B cell (primary cell): ENCODE measurements at regions not wholly inside any gene's neighbourhood (a gene's known extent, or its start where the extent isn't known, plus 50 kb on each side); places are given as distances from the start of the nearest gene placed in this dataset.

Experiments used
- ATAC-seq: fragments of 200-7000 bp; cut with Tn5 transposase; one replicate; pipeline ENCODE4 v1.10.0; 2021; ENCODE audit warnings: low read depth, mild to moderate bottlenecking, moderate number of reproducible peaks, moderate library complexity
- CTCF ChIA-PET: fragments of 350-600 bp; sonication (Branson Sonifier 250); formaldehyde crosslinking; loops from one replicate; lab custom pipeline; 2021; ENCODE audit warnings: antibody characterized with exemption, inconsistent platforms; lab: Charles Lee
- POLR2A ChIA-PET: fragments of 350-600 bp; sonication (Branson Sonifier 250); formaldehyde crosslinking; loops from one replicate; lab custom pipeline; 2021; ENCODE audit warnings: antibody characterized with exemption; lab: Charles Lee
- DNase-seq: peaks from one replicate; pipeline ENCODE4 v3.0.0; 2013
- H2AFZ ChIP-seq: 2 replicates; pipeline ENCODE4 v1.6.1; 2012; ENCODE audit warnings: mild to moderate bottlenecking, low read depth, low read length; ENCODE audit not compliant: insufficient read depth, poor library complexity, severe bottlenecking
- H3K27ac ChIP-seq, 2 donors: 1 replicate in 1 of 2; 2 replicates in 1 of 2; pipeline ENCODE4 v1.5.1; 2012 to 2013; ENCODE audit warnings: low read length in 2 of 2, mild to moderate bottlenecking in 2 of 2, moderate library complexity in 1 of 2
- H3K27me3 ChIP-seq, 4 experiments: fragments of 200-600 bp in 1 of 4; sonication (generic) in 1 of 4; replicated peaks in 1 of 4; 1 replicate in 2 of 4; 2 replicates in 2 of 4; pipeline versions ENCODE4 v1.6.1 to v1.7.0; 2013 to 2016; ENCODE audit warnings: low read length in 3 of 4, mild to moderate bottlenecking in 2 of 4, mixed read lengths in 1 of 4, moderate library complexity in 1 of 4; ENCODE audit not compliant: insufficient read depth in 4 of 4, control insufficient read depth in 3 of 4; ENCODE audit errors: control extremely low read depth in 1 of 4
- H3K36me3 ChIP-seq, 2 experiments: replicated peaks in 1 of 2; 1 replicate in 1 of 2; 2 replicates in 1 of 2; pipeline versions ENCODE4 v1.6.1 to v1.7.1; 2013; ENCODE audit warnings: low read length in 1 of 2; ENCODE audit not compliant: insufficient read depth in 2 of 2, control insufficient read depth in 1 of 2; ENCODE audit errors: control extremely low read depth in 1 of 2, extremely low read depth in 1 of 2
- H3K4me1 ChIP-seq, 2 donors: fragments of 200-600 bp in 1 of 2; sonication (generic) in 1 of 2; 1 replicate in 1 of 2; 2 replicates in 1 of 2; pipeline versions ENCODE4 v1.5.1 to v1.6.1; 2013 to 2017; ENCODE audit warnings: low read length in 2 of 2; ENCODE audit not compliant: control insufficient read depth in 2 of 2, insufficient read depth in 2 of 2
- H3K4me2 ChIP-seq: replicated peaks from 2 replicates; pipeline ENCODE3; 2012; ENCODE audit warnings: mild to moderate bottlenecking, low read depth, low read length; ENCODE audit not compliant: poor library complexity, severe bottlenecking
- H3K4me3 ChIP-seq, 5 experiments: fragments of 200-600 bp in 1 of 5; sonication (generic) in 1 of 5; 1 replicate in 3 of 5; 2 replicates in 2 of 5; pipeline versions ENCODE4 v1.5.1 to v1.7.0; 2011 to 2016; ENCODE audit warnings: low read length in 4 of 5, mild to moderate bottlenecking in 4 of 5, low read depth in 2 of 5, control low read depth in 1 of 5, moderate library complexity in 1 of 5; ENCODE audit not compliant: insufficient read depth in 1 of 5; ENCODE audit errors: control extremely low read depth in 1 of 5, extremely low read depth in 1 of 5
- H3K79me2 ChIP-seq: fragments of 200-600 bp; sonication (generic); one replicate; pipeline ENCODE4 v1.6.0; 2016; ENCODE audit warnings: low read length; ENCODE audit not compliant: control insufficient read depth, insufficient read depth
- H3K9ac ChIP-seq: fragments of 200-600 bp; sonication (generic); 2 replicates; pipeline ENCODE4 v1.6.1; 2017; ENCODE audit warnings: mild to moderate bottlenecking, low read length, moderate library complexity
- H3K9me3 ChIP-seq, 3 donors: one replicate each; pipeline versions ENCODE4 v1.6.1 to v1.7.1; 2013; ENCODE audit warnings: low read length in 2 of 3; ENCODE audit not compliant: control insufficient read depth in 2 of 3, insufficient read depth in 1 of 3; ENCODE audit errors: control extremely low read depth in 1 of 3
- H4K20me1 ChIP-seq: 2 replicates; pipeline ENCODE4 v1.6.0; 2012; ENCODE audit warnings: mild to moderate bottlenecking, low read length; ENCODE audit not compliant: insufficient read depth, control insufficient read depth, poor library complexity, severe bottlenecking
- H3K27ac Mint-ChIP-seq: one replicate; pipeline ENCODE4 v1.8.0; 2021; ENCODE audit warnings: mixed read lengths
- H3K27me3 Mint-ChIP-seq: one replicate; pipeline ENCODE4 v1.8.0; 2021; ENCODE audit warnings: mixed read lengths
- H3K4me1 Mint-ChIP-seq: one replicate; pipeline ENCODE4 v1.8.0; 2021; ENCODE audit warnings: mixed read lengths
- H3K4me3 Mint-ChIP-seq: one replicate; pipeline ENCODE4 v1.8.0; 2021; ENCODE audit warnings: mixed read lengths
- H3K9me3 Mint-ChIP-seq: one replicate; pipeline ENCODE4 v1.8.0; 2022; ENCODE audit warnings: mixed read lengths; ENCODE audit not compliant: insufficient read depth
- CTCF ChIP-seq: fragments of 200-600 bp; IDR thresholded peaks from one replicate; pipeline ENCODE4 v1.8.0; 2022; ENCODE audit warnings: antibody characterized with exemption, mild to moderate bottlenecking
- EZH2 ChIP-seq: IDR thresholded peaks from 2 replicates; pipeline ENCODE4 v1.6.1; 2012; ENCODE audit warnings: borderline replicate concordance, low read depth, mild to moderate bottlenecking, moderate library complexity, low read length; ENCODE audit not compliant: insufficient read depth, poor library complexity, severe bottlenecking
- WGBS: methylation state at CpG from one replicate; pipeline ENCODE4 v1.1.5; 2013; ENCODE audit warnings: missing lambda C conversion rate; ENCODE audit not compliant: insufficient coverage; 5-methylcytosine and 5-hydroxymethylcytosine counted together
- intact Hi-C: fragments of 100-400 bp; cut with micrococcal nuclease; formaldehyde crosslinking; loops from one replicate; pipeline ENCODE4 v1.10.0; 2022

GRCh38 chr3:124353691-124354090 lies 361.8 kb upstream of the ROPN1 start:
- intact Hi-C loops, result no loop called here
- ATAC-seq, result no peak
- no peak overlapping the region for H3K4me3 Mint-ChIP-seq

GRCh38 chr3:124354150-124354549 lies 362.2 kb upstream of the ROPN1 start:
- Histone ChIP-seq H3K27ac (no peak overlapping the region), H3K4me2 (no peak overlapping the region), H4K20me1 (no peaks in the 10 kb centered on the region), H3K4me1 (no peaks in the 10 kb centered on the region), H3K79me2 (no peaks in the 10 kb centered on the region), H3K9ac (no peak overlapping the region), H3K4me3 (no peak overlapping the region), H2AFZ (no peak overlapping the region), H3K9me3 (no peaks in the 10 kb centered on the region), H3K36me3 (no peaks in the 10 kb centered on the region), H3K27me3 (no peaks in the 10 kb centered on the region)
- 69% methylated on average over 2 of the region's 2 CpGs for WGBS
- no peak overlapping the region for H3K27ac Mint-ChIP-seq
- H3K9me3 Mint-ChIP-seq, result no peaks in the 10 kb centered on the region
- no peaks in the 10 kb centered on the region for H3K4me1 Mint-ChIP-seq
- POLR2A ChIA-PET, result no interaction called here
- DNase-seq (no peak), ATAC-seq (no peak)
- H3K27me3 Mint-ChIP-seq, result peaks cover 26% of the 10 kb centered on the region
- intact Hi-C loops, result no loop called here
- TF ChIP-seq CTCF (no peak), EZH2 (no peak)
- CTCF ChIA-PET, result no interaction called here
- H3K4me3 Mint-ChIP-seq, result no peak overlapping the region

More at GRCh38 chr3:124353691-124354090, 361.8 kb upstream of the ROPN1 start:
- no peaks in the 10 kb centered on the region for H3K27me3 ChIP-seq
- no peak overlapping the region for H3K4me2 ChIP-seq
- peaks cover 23% of the 10 kb centered on the region for H3K27me3 Mint-ChIP-seq
- H3K4me1 Mint-ChIP-seq, result no peaks in the 10 kb centered on the region
- 83% methylated on average over 2 of the region's 2 CpGs for WGBS
- no peak for DNase-seq
- no peaks in the 10 kb centered on the region for H3K9me3 Mint-ChIP-seq
- ChIA-PET CTCF (no interaction called here), POLR2A (no interaction called here)
- H3K4me3 ChIP-seq, result no peak overlapping the region
- no peak overlapping the region for H2AFZ ChIP-seq
- no peak overlapping the region for H3K27ac Mint-ChIP-seq
- no peaks in the 10 kb centered on the region for H3K36me3 ChIP-seq
- H3K79me2 ChIP-seq, result no peaks in the 10 kb centered on the region
- H3K27ac ChIP-seq, result no peak overlapping the region
- H3K9me3 ChIP-seq, result no peaks in the 10 kb centered on the region
- no peak for TF ChIP-seq EZH2
- no peak for TF ChIP-seq CTCF
- no peak overlapping the region for H3K9ac ChIP-seq
- no peaks in the 10 kb centered on the region for H4K20me1 ChIP-seq
- H3K4me1 ChIP-seq, result no peaks in the 10 kb centered on the region
